HuH-7 (cell line): ENCODE measurements at regions not wholly inside any gene's neighbourhood (a gene's known extent, or its start where the extent isn't known, plus 50 kb on each side); places are given as distances from the start of the nearest gene placed in this dataset.
"Not testable (repeated sequence)": the region's sequence is repeated elsewhere in the genome, so short reads cannot be mapped to it uniquely, and the experiment has no call there.

Experiments
- DNase-seq: peaks from one replicate; pipeline ENCODE4 v3.0.0; 2011; ENCODE audit warnings: low spot score

DNA sequence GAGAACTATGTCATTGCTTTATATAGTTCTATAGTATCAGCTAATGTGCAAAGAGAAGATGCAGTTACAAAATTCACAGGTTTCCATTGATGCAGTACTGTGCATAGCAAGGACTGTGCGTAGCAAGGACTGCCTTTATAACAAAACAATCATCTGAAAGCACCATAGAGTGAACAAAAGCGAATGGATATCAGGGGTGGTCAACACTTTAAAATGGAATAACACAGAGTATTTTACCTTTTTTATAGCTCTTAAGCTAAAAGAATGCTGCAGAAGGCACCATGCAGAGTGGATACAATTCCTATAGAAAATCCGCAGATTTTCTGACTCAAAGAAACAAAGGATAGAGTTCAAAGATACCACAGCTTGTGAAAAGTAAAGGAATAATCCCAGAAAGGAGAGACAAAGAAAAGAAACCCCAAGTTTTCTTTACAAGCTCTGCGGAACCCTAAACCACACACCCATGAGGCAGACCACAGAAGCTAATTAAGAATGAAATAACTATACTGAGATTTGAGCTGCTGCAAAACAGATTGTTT lies 229.9 kb upstream of the DTNA start:
- DNase-seq: no peak

DNA sequence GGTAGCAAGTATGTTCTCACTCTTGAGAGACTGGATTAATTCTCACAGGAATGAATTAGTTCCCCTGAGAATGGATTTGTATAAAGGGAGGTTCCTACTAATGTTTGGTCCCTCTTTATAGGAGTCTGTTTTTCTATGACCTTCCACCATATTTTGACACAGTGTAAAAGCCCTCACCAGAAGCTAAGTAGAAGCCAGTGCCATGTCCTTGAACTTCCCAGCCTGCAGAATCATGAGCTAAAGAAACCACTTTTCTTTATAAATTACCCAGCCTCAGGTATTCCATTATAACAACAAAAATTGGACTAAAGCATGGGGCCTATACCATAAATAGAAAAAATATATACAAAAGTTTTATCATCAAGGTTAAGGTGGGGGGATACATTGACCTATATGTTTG lies 227.9 kb upstream of the DTNA start:
- DNase-seq: no peak

GRCh38 chr18:34483198-34483597 lies 226.9 kb upstream of the DTNA start:
- DNase-seq: no peak

- DNase-seq: no peak
These were observed 218.4 kb upstream of the DTNA start for GRCh38 chr18:34491719-34492118.

DNA sequence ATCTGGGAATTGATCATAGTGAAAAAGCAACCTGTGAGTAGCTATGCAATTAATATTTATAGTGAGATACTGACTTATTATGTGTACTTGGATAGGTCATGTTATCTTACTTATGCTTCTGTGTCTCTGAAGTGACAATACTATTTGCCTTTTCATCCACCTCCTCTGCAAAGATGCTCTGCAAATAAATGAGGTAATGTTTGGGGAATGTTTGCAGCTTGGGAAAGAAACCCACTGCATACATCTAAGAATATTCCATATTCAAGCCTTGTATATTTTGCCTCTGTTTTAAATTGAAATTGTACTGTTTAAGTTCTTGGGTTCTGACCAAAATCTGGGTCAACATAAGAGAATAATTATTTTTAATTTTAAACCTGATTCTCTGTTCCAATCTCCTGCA lies 217.4 kb upstream of the DTNA start:
- peak; percentile 48 for DNase-seq

DNA sequence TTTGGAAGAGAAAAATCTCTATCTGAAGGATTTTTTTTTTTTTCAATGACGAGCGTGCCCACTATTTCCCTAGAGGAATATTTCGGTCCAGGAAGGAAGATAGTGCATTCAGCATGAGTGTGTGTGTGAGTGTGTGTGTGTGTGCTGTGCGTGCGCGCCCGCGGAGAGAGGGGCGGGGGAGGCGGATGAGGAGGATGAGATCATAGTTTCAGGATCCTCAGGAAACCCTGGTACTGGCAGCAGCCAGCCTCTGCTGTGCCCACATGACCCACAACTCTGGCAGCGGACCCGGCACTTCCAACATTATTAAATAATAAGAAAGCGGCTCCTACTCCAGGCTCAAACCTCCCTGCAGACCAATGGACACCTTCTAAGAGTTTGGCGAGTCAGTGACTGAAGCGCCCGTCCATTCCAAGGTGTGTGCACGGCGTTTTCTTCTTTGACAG lies 217.0 kb upstream of the DTNA start:
- DNase-seq: peak; percentile 52

GRCh38 chr18:34493566-34494358 lies 216.3 kb upstream of the DTNA start:
- peak; percentile 42 for DNase-seq

- DNase-seq: peak; percentile 13
These were observed 215.8 kb upstream of the DTNA start for GRCh38 chr18:34494359-34494696.

- DNase-seq: no peak
These were observed 214.6 kb upstream of the DTNA start for GRCh38 chr18:34495506-34495905.

DNA sequence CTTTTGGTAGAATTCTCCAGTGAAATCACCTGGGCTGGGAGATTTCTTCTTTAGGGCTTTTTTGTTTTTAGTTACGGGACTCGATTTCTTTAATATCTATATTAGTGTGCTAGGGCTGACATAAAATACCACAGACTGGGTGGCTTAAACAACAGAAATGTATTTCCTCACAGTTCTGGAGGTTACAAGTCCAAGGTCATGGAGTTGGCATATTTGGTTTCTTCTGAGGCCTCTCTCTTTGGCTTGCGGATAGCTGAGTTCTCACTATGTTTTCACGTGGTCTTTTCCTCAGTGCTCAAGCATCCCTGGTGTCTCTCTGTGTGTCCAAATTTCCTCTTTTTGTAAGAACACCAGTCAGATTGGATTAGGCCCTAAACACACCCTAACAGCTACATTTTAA lies 208.5 kb upstream of the DTNA start:
- no peak for DNase-seq

DNA sequence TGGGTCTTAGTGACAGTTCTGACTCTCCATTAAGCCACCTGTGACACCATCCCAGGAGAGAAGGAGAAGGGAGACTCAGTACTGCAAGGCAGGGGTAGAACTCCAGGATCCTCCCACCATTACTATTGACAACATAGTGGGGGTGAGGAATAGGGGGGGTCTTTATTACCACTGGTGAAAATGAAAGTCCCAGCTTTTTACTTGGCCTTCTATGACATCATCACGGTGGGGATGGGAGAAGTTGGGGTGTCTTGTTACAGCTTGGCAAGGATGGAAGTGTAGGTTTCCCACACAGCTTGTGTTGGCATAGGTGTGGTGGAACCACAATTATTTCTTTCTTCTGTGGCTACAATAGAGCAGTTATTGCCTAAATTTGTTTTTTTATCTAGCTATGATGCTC lies 203.9 kb upstream of the DTNA start:
- no peak for DNase-seq

DNA sequence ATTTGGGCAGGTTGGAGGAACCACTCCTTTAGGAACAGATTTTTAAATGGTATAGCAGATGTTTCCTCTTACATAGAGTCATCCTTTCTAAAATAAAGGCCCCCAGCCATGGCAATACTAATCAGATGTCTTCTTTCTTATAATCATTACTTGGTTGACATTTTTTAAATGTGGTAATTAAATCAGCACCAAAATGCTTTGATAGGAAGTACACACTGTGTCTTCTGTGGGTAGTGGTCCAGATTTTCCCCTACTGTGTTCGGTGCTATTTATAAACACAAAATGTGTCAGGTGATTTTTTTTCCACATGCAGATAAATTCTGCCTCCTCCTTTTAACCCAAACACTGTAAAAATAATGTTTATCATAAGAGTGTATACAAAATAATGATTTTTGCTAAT lies 200.9 kb upstream of the DTNA start:
- DNase-seq: no peak

DNA sequence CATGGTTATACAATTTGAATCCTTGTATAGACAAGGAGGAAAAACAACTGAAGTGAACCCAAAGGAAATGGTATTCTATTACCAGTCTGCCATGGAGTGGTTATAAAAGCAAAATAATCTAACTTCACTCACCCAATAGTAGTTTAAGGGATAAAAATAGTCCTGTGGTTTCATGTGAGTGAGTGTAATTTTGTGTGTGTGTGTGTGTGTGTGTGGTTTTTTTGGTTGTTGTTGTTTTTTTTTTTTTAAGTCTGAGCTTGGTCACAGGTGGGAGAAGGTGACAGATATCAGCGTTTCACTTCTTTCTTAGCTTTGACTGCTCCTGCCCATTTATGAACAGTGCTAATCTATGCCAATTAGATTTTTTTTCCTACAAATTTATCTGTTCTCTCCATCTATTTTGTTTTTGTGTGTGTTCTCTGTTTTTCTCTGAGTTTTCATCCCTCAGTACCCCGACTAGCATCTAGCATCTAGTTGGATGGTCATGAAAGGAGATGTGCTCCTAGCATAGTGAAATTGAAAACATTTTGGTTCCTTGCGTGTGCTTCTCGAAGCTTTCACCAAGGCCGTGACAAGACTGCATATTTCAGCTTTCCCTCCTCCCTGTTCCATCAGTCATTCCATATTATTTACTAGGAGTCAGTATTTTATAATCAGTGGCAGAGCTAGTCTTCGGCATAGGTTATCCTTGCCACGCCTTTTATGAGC lies 200.1 kb upstream of the DTNA start:
- no peak for DNase-seq

DNA sequence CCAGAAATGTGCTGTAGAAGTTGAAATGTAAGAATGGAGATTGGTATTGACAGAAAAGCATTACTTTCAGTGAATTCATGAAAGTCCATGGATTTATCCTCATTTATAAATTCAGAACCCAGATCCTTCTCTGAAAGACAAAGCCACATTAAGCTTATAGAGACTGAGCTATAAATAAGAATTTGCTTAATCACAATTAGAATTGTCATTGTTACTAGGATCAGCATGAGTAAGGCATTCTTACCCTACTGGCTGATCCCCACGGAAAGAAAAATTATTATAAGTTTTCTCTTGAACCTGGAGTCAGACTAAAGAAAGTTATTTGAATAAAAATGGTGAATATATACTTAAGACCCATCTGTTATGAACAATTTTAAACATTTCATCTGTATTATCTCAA lies 199.2 kb upstream of the DTNA start:
- DNase-seq: no peak

GRCh38 chr18:34511435-34511834 lies 198.7 kb upstream of the DTNA start:
- DNase-seq: no peak

- DNase-seq: no peak
These were observed 198.2 kb upstream of the DTNA start for GRCh38 chr18:34511879-34512278.

DNA sequence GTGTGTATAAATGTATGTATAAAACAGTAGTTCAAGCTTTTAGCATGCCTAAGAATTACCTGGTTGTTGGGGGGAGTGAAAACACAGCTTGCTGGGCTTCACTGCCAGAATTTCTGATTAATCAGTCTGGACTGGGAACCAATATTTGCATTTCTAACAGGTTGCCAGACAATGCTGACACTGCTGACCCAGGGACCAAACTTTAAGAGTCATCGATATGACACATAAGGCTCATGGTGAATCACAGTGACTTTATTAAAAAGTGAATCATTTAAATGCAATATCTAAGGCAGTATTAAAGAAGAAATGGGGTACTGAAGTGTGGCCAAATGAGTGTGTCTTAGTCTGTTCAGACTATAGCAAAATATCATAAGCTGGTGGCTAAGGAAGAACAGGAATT lies 195.9 kb upstream of the DTNA start:
- DNase-seq: no peak

DNA sequence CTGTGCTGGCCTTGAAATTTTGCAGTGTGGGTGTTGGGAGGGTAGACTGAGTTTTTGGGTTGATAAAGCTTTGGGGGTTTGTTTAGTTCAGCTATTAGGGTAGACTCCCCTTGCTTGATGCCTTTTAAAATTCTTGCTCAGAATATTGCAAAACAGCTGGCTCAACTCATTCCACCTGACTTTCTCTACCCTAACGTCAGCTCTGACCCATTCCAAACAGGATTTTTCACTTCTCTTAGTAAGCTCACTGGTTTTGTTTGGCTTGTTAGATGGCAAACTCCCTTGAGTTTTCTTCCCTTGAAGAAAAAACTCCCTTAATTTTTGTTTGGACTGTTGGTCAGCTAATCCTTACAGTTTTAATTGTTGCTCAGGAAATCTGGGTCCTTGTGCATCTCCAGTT lies 195.1 kb upstream of the DTNA start:
- DNase-seq: no peak

GRCh38 chr18:34516355-34516754 lies 193.7 kb upstream of the DTNA start:
- DNase-seq: not testable (repeated sequence)

DNA sequence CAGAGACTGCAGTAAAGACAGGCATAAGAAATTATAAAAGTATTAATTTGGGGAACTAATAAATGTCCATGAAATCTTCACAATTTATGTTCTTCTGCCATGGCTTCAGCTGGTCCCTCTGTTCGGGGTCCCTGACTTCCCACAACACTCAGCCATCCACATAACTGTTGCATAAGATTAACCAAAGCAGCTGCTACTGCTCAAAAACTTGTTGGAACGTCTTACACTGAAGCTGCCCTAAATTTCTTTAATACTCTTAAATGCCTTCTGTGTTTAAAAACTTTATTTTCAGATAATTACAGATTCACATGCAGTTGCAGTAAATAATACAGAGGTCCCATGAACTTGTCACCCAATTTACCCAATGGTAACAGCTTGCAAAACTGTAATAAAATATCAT lies 193.1 kb upstream of the DTNA start:
- not testable (repeated sequence) for DNase-seq

DNA sequence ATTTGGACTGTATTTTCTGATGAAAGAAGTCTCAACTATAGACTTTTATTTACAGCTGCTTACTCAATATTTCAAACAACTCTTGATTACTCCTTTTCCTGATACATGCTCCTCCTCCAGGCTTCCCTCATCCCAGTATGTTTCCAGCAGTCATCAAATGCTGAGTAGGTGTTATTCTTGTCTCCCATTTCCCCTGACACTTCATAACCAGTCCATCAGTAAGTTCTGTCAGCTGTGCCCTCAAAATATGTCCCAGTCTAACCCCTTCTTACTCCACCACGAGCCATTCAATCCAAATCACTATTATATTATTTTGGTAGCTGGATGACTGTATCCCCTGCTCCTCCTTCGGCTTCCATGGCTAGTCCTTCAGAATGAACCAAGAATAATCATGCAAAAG lies 189.1 kb upstream of the DTNA start:
- DNase-seq: no peak

DNA sequence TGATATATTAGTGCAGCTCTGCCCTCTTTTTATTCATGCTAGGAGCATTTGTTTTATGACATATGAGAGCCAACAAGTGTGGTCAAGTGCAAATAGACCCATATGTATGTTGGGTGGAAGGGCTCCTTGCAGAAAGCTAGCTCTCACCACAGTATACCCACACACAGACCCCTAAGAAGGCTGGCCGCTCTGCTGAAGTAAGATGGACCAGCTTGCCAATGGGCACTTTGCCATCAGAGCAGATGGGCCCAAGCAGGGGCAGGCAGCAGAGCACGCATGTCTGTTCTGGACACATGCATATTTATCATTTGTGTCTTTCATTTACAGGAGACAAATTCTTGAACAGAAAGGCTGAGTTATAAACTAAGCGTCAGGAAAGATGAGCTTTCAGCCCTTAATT lies 187.5 kb upstream of the DTNA start:
- no peak for DNase-seq

GRCh38 chr18:34525244-34525643 lies 184.9 kb upstream of the DTNA start:
- DNase-seq: no peak

- DNase-seq: no peak
These were observed 181.9 kb upstream of the DTNA start for GRCh38 chr18:34528177-34528576.
